WTC11 (cell line): ENCODE measurements at regions not wholly inside any gene's neighbourhood (a gene's known extent, or its start where the extent isn't known, plus 50 kb on each side); places are given as distances from the start of the nearest gene placed in this dataset.

Experiments used
- CREB1 ChIP-seq: sonication (generic); formaldehyde crosslinking; IDR thresholded peaks from 2 replicates; pipeline ENCODE4 v1.8.0; 2023; ENCODE audit warnings: mild to moderate bottlenecking, missing genetic modification reagents
- ESRRA ChIP-seq: sonication (generic); formaldehyde crosslinking; IDR thresholded peaks from 2 replicates; pipeline ENCODE4 v1.8.1; 2022; ENCODE audit warnings: mild to moderate bottlenecking, missing genetic modification reagents, borderline replicate concordance
- MXD4 ChIP-seq: fragments of 250-450 bp; sonication (Bioruptor Pico); IDR thresholded peaks from 2 replicates; pipeline ENCODE4 v1.8.0; 2021; ENCODE audit warnings: mild to moderate bottlenecking, moderate library complexity, borderline replicate concordance
- NFE2L1 ChIP-seq: sonication (generic); formaldehyde crosslinking; IDR thresholded peaks from 2 replicates; pipeline ENCODE4 v1.8.1; 2023; ENCODE audit warnings: missing genetic modification reagents
- NFYB ChIP-seq: sonication (generic); formaldehyde crosslinking; conservative IDR thresholded peaks from 2 replicates; pipeline ENCODE4 v1.8.0; 2022; ENCODE audit warnings: low read depth, missing genetic modification reagents
- ZNF317 ChIP-seq: sonication (generic); formaldehyde crosslinking; IDR thresholded peaks from 2 replicates; pipeline ENCODE4 v1.8.1; 2023; ENCODE audit warnings: low read depth, mild to moderate bottlenecking, moderate library complexity, missing genetic modification reagents, borderline replicate concordance
- TF ChIP-seq, protein P1 (sequence below): fragments of 200-600 bp; IDR thresholded peaks from 2 replicates; pipeline ENCODE4 v1.8.0; 2022; ENCODE audit warnings: antibody characterized with exemption

DNA sequence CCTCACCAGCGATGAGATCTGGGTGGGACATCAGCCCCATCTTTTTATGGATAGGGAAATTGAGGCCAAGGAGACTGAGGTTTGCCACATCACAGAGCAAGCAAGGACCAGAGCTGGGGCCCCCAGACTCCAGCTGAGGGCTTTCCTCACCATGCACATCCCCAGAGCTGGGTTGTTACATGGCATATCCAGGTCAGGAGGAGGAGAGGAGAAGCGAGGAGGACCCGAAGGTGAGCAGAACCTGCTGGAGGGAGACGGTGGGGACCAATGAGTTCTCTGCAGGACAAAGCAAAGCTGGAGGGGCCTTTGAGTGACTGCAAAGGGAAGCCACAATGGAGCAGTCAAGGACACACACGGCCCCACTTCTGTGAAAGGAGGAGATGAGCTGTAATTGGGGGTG is 255.5 kb upstream of the CSF3R start:
- TF ChIP-seq NFE2L1 (no peak), CREB1 (CRISPR knock-in tag) (no peak), MXD4 (CRISPR knock-in tag) (no peak), ZNF317 (CRISPR knock-in tag) (no peak), NFYB (CRISPR knock-in tag) (no peak), ESRRA (CRISPR knock-in tag) (no peak)
- TF ChIP-seq, protein P1, sequence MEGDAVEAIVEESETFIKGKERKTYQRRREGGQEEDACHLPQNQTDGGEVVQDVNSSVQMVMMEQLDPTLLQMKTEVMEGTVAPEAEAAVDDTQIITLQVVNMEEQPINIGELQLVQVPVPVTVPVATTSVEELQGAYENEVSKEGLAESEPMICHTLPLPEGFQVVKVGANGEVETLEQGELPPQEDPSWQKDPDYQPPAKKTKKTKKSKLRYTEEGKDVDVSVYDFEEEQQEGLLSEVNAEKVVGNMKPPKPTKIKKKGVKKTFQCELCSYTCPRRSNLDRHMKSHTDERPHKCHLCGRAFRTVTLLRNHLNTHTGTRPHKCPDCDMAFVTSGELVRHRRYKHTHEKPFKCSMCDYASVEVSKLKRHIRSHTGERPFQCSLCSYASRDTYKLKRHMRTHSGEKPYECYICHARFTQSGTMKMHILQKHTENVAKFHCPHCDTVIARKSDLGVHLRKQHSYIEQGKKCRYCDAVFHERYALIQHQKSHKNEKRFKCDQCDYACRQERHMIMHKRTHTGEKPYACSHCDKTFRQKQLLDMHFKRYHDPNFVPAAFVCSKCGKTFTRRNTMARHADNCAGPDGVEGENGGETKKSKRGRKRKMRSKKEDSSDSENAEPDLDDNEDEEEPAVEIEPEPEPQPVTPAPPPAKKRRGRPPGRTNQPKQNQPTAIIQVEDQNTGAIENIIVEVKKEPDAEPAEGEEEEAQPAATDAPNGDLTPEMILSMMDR = no peak
